ENCODE measurements at regions not wholly inside any gene's neighbourhood (a gene's known extent, or its start where the extent isn't known, plus 50 kb on each side); places are given as distances from the start of the nearest gene placed in this dataset.
A peak's percentile ranks its signal among the peaks of the same experiment; 100 is the strongest.

DNA sequence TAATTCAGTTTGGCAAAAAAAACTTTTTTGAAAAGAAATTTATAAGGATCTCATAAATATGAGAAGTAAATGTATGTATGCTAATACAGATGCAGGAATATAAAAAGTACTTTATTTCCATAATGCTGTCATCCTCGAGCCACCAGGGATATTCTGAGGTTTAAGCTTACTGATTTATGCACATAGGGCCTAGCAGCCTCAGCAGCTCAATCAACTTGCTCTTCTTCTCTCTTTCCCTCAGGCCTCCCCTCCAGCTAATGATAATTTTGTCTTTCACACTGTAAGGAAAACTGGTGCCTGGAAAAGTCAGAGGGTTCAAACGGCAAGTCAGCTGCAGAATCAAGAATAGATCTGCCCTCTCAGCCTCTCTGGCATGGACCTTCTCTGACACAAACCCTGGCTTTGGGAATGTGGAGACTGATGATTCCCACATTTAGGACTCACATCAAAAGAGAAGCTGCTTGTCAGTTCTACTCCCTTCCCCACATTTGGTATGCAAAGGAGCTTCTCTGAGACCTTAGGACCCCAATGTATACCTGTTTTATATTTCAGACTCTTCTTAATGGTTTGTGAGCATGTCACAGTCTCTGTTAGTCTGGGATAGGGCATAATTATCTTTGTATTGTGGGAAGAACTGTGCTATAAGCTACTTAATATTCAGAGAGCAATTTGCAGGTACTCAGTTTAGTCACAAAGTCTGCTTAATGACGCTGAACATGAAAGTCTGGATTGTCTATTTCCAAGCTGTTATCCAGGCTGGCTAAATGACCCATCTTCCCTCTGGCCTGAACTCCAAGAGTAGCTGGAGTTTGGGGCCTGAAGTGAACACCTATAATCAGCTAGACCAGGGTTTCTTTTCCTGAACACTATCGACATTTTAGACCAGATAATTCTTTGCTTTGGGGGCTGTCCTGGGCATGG is 52.1 kb upstream of the DIPK1A start:
- DNase-seq, result no peak

DNA sequence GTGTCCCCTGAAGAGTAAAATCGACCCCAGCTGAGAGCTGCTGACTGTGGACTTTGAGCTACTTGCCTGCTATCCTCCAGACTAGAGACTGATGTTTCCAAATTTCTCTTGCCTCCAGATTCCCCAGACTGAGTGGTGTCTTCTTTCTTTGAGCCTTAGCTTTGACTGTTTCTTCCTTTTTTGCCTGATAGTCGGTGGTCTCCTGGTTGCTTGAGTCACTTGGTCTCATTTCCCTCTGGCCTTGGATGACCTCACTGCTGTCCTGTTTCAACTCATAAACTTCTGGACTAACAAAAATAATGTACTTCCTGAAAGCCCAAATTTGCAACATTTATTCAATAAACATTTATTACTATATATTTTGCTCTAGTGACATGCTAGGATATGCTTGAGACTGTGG is 52.9 kb upstream of the DIPK1A start:
- DNase-seq, result peak; percentile 72 to 87 (median 75)

DNA sequence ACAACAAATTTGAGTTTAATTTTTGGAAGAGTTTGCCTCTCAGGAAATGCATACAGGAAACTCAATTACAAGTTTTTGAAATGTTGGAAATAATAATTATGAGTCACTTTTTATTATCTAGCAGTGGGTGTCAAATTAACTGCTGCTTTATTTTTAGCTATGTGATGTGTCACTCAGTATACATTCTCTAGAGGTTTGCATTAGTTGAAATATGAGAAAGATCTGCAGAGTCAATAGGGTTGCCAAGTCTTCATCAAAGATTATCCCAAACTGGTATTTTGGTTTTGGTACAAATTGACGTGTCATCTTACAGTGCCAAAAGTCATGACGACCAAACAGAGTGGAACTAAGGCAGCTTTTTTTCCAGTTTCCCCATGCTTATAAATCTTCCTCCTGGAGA is 54.3 kb upstream of the DIPK1A start:
- no peak for DNase-seq

DNA sequence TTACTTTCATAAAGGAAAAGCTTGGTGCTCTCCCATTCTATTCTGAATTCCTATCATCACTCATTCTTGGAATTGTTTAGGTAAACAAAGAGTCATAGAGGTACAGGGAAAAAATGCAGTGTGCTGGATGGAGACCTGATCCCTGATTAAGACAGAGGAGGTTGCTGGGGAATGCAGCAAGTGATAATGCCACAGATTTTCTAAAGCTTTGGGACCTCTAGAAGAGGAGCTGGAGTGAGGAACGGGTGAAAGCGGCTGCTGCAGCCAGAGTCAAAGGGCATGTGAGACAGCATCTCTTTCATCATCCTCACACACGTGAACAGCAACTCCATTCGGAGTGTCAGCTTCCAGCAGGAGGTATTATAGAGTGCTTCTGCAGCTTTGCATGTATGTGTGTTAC is 54.9 kb upstream of the DIPK1A start:
- DNase-seq, result no peak

DNA sequence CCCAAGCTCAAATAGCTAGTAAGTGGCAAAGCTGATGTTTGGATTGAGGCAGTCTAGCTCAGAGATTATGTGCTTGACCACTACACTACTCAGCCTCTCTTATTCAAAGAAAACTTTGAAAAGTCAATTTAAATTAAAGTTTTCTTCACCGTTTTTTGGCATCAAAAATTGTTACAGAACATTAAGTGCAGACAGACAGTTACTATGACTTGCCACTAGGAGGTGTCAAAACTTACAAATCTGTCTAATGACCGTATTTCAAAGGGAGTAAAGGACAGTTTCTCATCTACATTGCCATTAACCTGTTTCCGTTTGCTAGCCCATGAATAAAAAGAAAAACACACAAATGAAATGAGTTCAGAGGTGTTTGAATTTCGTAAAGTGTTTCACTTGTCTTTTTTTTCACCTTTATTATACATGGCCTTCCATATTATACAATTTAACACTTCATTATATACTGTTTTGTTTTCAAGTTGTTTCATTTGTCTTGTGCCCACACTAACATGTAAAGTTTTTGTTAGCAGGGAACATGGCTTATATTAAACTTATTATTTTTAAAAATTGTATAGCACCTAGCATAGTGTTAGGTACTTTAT is 57.4 kb upstream of the MTF2 start:
- DNase-seq, result peak; percentile 44 to 78 (median 56)

DNA sequence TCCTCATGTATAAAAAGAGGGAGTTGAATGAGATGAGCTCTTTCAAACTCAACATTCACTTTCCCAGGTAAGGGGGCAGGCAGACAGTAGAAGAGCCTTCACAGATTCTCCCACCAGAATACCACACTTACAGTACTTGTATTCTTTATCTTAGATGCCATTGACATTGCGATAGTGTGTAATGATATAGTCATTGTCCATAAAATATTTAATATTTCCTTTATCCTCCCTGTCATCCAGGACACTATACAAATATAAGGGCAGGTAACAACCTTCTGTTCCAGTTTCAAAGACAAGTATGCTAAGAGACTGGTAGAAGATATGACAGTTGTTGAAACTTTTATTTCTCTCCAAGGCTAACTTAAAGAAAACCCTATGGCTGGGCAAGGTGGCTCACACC is 56.5 kb upstream of the MTF2 start:
- DNase-seq, result no peak

DNA sequence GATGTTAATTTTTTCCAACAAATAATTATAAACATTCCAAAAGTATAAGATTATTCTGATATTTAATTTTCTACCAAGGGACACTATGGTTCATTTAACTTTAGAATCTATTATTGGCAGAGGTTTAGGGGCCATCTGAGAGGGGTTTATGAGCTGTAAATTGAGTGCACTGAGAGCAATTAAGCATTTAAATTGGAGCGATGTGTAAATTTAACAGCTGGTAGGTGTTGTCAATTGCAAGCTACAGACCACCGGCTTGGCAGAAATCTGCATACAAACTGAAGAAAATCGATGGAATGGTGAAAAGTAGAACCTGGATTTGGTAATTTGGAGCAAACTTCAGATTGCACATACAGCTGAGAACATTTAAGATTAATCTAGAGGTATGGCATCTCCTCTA is 55.8 kb upstream of the MTF2 start:
- DNase-seq, result no peak

DNA sequence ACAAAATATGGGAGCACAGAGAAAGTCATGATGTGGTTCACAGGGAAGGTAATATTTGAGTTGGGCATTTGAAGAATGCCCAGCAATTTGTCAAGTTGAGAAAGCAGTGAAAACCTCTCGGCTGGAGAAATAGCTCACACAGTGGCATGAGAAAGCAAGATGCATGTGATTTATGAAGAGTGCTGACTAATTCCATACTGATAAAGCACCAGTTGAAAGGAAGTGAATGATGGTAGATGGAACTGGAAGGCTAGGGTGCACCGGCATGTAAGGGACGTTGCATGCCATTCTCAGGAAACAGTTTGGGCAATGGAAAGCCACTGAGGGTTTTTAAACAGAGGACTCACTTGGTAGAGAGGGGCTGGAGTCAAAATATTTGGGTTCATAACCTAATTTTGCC is 53.5 kb upstream of the MTF2 start:
- peak in 2 of 4 experiments; percentile 22 to 37 for DNase-seq

DNA sequence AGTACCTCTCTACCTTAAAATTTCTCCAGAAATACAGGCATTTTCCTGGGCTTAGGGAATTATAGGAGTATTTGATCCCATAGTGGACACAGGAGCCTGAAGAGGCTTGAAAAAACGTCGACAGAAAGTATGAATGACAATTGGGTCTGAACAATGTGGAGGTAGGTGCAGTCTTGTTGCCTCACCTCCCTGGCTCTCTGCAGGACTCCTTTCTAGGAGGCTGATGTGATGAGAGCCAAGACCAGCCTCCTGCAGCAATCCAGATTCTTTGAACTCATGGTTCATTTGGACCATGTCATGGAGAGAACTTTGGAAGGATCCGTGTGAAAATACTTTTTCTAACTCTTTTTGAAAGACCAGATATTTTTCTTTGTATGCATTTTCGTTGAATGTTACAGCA is 50.5 kb upstream of the MTF2 start:
- no peak for DNase-seq

All from suppressor macrophage (primary cell).